ENCODE measurements at regions not wholly inside any gene's neighbourhood (a gene's known extent, or its start where the extent isn't known, plus 50 kb on each side); places are given as distances from the start of the nearest gene placed in this dataset.
A peak's percentile ranks its signal among the peaks of the same experiment; 100 is the strongest.

GRCh38 chr14:55926007-55926406, 192.2 kb upstream of the PELI2 start (continued):
- TF ChIP-seq CTCF (conservative IDR thresholded peaks at IDR 0.05; ENCODE audit: low read depth in 2 of 2) (no peak), ZNF114 (CRISPR knock-in tag; IDR thresholded peaks at IDR 0.05) (no peak)

- H3K9me2 ChIP-seq (ENCODE audit: insufficient read depth) = peaks cover 11% of the 10 kb centered on the region; the same call in 1 of the 2 replicates
- Mint-ChIP-seq H3K36me3 (ENCODE audit: low read depth) (no peaks in the 10 kb centered on the region), H3K4me1 (peaks cover 15% of the 10 kb centered on the region; the same call in 2 of the 3 replicates), H3K27ac (no peak overlapping the region), H3K27me3 (ENCODE audit: insufficient read depth, low read depth, poor library complexity) (peaks cover 3% of the 10 kb centered on the region), H3K9me3 (no peaks in the 10 kb centered on the region; the same call in 2 of the 3 replicates), H3K4me3 (no peak overlapping the region)
- H3K4me3 ChIP-seq = no peak overlapping the region
- no peaks in the 10 kb centered on the region for H3K79me2 ChIP-seq (replicated peaks; ENCODE audit: insufficient read depth)
- no peak overlapping the region for H3K27ac ChIP-seq (ENCODE audit: low read depth)
- no peaks in the 10 kb centered on the region for H4K20me1 ChIP-seq (replicated peaks; ENCODE audit: insufficient read depth)
- TF ChIP-seq ZNF331 (CRISPR knock-in tag; IDR thresholded peaks at IDR 0.05; ENCODE audit: low read depth) (no peak), POLR2AphosphoS5 (IDR thresholded peaks at IDR 0.05; ENCODE audit: low read depth) (no peak), EZH2phosphoT487 (IDR thresholded peaks at IDR 0.05; ENCODE audit: unreplicated experiment) (no peak), CTCF (conservative IDR thresholded peaks at IDR 0.05; ENCODE audit: low read depth in 2 of 2) (no peak), REST (IDR thresholded peaks at IDR 0.05; ENCODE audit: unreplicated experiment) (no peak), STAT1 (IDR thresholded peaks at IDR 0.05; ENCODE audit: unreplicated experiment) (no peak)
- TF ChIP-seq, protein P1, sequence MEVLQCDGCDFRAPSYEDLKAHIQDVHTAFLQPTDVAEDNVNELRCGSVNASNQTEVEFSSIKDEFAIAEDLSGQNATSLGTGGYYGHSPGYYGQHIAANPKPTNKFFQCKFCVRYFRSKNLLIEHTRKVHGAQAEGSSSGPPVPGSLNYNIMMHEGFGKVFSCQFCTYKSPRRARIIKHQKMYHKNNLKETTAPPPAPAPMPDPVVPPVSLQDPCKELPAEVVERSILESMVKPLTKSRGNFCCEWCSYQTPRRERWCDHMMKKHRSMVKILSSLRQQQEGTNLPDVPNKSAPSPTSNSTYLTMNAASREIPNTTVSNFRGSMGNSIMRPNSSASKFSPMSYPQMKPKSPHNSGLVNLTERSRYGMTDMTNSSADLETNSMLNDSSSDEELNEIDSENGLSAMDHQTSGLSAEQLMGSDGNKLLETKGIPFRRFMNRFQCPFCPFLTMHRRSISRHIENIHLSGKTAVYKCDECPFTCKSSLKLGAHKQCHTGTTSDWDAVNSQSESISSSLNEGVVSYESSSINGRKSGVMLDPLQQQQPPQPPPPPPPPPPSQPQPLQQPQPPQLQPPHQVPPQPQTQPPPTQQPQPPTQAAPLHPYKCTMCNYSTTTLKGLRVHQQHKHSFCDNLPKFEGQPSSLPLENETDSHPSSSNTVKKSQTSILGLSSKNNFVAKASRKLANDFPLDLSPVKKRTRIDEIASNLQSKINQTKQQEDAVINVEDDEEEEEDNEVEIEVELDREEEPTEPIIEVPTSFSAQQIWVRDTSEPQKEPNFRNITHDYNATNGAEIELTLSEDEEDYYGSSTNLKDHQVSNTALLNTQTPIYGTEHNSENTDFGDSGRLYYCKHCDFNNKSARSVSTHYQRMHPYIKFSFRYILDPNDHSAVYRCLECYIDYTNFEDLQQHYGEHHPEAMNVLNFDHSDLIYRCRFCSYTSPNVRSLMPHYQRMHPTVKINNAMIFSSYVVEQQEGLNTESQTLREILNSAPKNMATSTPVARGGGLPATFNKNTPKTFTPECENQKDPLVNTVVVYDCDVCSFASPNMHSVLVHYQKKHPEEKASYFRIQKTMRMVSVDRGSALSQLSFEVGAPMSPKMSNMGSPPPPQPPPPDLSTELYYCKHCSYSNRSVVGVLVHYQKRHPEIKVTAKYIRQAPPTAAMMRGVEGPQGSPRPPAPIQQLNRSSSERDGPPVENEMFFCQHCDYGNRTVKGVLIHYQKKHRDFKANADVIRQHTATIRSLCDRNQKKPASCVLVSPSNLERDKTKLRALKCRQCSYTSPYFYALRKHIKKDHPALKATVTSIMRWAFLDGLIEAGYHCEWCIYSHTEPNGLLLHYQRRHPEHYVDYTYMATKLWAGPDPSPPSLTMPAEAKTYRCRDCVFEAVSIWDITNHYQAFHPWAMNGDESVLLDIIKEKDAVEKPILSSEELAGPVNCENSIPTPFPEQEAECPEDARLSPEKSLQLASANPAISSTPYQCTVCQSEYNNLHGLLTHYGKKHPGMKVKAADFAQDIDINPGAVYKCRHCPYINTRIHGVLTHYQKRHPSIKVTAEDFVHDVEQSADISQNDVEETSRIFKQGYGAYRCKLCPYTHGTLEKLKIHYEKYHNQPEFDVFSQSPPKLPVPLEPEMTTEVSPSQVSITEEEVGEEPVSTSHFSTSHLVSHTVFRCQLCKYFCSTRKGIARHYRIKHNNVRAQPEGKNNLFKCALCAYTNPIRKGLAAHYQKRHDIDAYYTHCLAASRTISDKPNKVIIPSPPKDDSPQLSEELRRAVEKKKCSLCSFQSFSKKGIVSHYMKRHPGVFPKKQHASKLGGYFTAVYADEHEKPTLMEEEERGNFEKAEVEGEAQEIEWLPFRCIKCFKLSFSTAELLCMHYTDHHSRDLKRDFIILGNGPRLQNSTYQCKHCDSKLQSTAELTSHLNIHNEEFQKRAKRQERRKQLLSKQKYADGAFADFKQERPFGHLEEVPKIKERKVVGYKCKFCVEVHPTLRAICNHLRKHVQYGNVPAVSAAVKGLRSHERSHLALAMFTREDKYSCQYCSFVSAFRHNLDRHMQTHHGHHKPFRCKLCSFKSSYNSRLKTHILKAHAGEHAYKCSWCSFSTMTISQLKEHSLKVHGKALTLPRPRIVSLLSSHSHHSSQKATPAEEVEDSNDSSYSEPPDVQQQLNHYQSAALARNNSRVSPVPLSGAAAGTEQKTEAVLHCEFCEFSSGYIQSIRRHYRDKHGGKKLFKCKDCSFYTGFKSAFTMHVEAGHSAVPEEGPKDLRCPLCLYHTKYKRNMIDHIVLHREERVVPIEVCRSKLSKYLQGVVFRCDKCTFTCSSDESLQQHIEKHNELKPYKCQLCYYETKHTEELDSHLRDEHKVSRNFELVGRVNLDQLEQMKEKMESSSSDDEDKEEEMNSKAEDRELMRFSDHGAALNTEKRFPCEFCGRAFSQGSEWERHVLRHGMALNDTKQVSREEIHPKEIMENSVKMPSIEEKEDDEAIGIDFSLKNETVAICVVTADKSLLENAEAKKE (CRISPR knock-in tag; IDR thresholded peaks at IDR 0.05) = no peak
- peaks cover 9% of the 10 kb centered on the region for H3K4me1 ChIP-seq (ENCODE audit: insufficient read depth)
- no peaks in the 10 kb centered on the region for H3K36me3 ChIP-seq (ENCODE audit: insufficient read depth)
- ATAC-seq (no peak), DNase-seq (ENCODE audit: low spot score) (no peak)
- no peak overlapping the region for H3K4me2 ChIP-seq
- H3F3A ChIP-seq (replicated peaks; ENCODE audit: low read depth) = no peaks in the 10 kb centered on the region
- peak overlapping the region; percentile 88 for H2AFZ ChIP-seq
- H3K27me3 ChIP-seq (ENCODE audit: insufficient read depth) = no peaks in the 10 kb centered on the region
Observed at GRCh38 chr14:55927028-55927427, 191.2 kb upstream of the PELI2 start.

All from GM23338 (cell line).